DND-41 (cell line): ENCODE measurements at regions not wholly inside any gene's neighbourhood (a gene's known extent, or its start where the extent isn't known, plus 50 kb on each side); places are given as distances from the start of the nearest gene placed in this dataset.

Experiments
- ATAC-seq: fragments of 200-7000 bp; cut with Tn5 transposase; 3 replicates; pipeline ENCODE4 v1.9.1; 2021; ENCODE audit warnings: low read depth; ENCODE audit not compliant: insufficient read depth
- DNase-seq: peaks from one replicate; pipeline ENCODE4 v3.0.0-alpha.2; 2020
- H2AFZ ChIP-seq: 2 replicates; pipeline ENCODE4 v1.6.0; 2012; ENCODE audit warnings: low read depth, low read length
- H3K27ac ChIP-seq: 2 replicates; pipeline ENCODE4 v1.5.1; 2012; ENCODE audit warnings: low read length, inconsistent platforms
- H3K27me3 ChIP-seq: fragments of 200-600 bp; sonication (generic); 2 replicates; pipeline ENCODE4 v1.6.0; 2012; ENCODE audit warnings: low read length, mild to moderate bottlenecking, inconsistent platforms; ENCODE audit not compliant: insufficient read depth, poor library complexity
- H3K36me3 ChIP-seq: 2 replicates; pipeline ENCODE4 v1.5.1; 2012; ENCODE audit warnings: low read length, inconsistent platforms; ENCODE audit not compliant: insufficient read depth
- H3K4me1 ChIP-seq: 2 replicates; pipeline ENCODE4 v1.5.1; 2012; ENCODE audit warnings: mild to moderate bottlenecking, low read length; ENCODE audit not compliant: insufficient read depth
- H3K4me2 ChIP-seq: 2 replicates; pipeline ENCODE4 v1.6.0; 2012; ENCODE audit warnings: mild to moderate bottlenecking, moderate library complexity, low read length, inconsistent platforms; ENCODE audit not compliant: insufficient read depth
- H3K4me3 ChIP-seq, 2 experiments: fragments of 200-600 bp in 1 of 2; shearing (Covaris generic) in 1 of 2; 2 replicates each; pipeline ENCODE4 v1.5.1; 2012 to 2016; ENCODE audit warnings: inconsistent platforms in 2 of 2, low read length in 2 of 2, mild to moderate bottlenecking in 2 of 2, low read depth in 1 of 2, moderate library complexity in 1 of 2
- H3K79me2 ChIP-seq: 2 replicates; pipeline ENCODE4 v1.6.0; 2012; ENCODE audit warnings: low read length, inconsistent platforms; ENCODE audit not compliant: insufficient read depth
- H3K9ac ChIP-seq: 2 replicates; pipeline ENCODE4 v1.6.0; 2012; ENCODE audit warnings: low read depth, mild to moderate bottlenecking, inconsistent platforms, low read length, moderate library complexity
- H3K9me3 ChIP-seq: 2 replicates; pipeline ENCODE4 v1.5.1; 2012; ENCODE audit warnings: low read length, moderate library complexity, mild to moderate bottlenecking, inconsistent platforms; ENCODE audit not compliant: insufficient read depth, severe bottlenecking
- H4K20me1 ChIP-seq: 2 replicates; pipeline ENCODE4 v1.6.0; 2012; ENCODE audit warnings: low read length; ENCODE audit not compliant: insufficient read depth
- EZH2 ChIP-seq: IDR thresholded peaks from 3 replicates; pipeline ENCODE4 v1.6.1; 2012; ENCODE audit warnings: borderline replicate concordance, low read depth, mild to moderate bottlenecking, moderate library complexity, low read length, inconsistent platforms; ENCODE audit not compliant: severe bottlenecking
- TF ChIP-seq, protein P1 (sequence below): IDR thresholded peaks from 2 replicates; pipeline ENCODE4 v1.5.1; 2012; ENCODE audit warnings: borderline replicate concordance, low read length, moderate library complexity, mild to moderate bottlenecking; ENCODE audit not compliant: poor library complexity, severe bottlenecking; ENCODE audit errors: extremely low read depth

DNA sequence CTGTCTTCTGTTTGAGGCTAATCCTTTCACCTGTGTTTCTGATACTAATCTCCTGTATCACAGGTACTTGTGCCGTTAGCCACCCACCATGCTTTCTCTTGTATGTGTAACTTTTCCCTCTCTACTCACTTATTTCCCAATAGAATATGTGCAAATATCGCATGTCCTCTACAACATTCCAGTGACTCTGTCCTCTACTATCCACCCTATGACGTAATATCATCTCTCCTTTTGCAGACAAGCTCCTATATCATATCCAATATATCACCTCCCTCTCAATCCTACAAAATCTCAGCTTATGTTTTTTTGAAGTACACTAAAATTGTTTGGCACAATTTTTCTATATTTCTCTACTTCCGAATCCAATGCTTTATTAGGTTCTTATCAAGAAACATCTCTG lies 232.6 kb upstream of the LRFN5 start:
- H3K4me2 ChIP-seq: no peak overlapping the region
- DNase-seq (no peak), ATAC-seq (no peak)
- no peaks in the 10 kb centered on the region for H3K4me1 ChIP-seq
- H4K20me1 ChIP-seq: no peaks in the 10 kb centered on the region
- H3K9me3 ChIP-seq: no peaks in the 10 kb centered on the region
- no peak overlapping the region for H3K27ac ChIP-seq
- H3K79me2 ChIP-seq: no peaks in the 10 kb centered on the region
- H3K36me3 ChIP-seq: no peaks in the 10 kb centered on the region
- TF ChIP-seq, protein P1, sequence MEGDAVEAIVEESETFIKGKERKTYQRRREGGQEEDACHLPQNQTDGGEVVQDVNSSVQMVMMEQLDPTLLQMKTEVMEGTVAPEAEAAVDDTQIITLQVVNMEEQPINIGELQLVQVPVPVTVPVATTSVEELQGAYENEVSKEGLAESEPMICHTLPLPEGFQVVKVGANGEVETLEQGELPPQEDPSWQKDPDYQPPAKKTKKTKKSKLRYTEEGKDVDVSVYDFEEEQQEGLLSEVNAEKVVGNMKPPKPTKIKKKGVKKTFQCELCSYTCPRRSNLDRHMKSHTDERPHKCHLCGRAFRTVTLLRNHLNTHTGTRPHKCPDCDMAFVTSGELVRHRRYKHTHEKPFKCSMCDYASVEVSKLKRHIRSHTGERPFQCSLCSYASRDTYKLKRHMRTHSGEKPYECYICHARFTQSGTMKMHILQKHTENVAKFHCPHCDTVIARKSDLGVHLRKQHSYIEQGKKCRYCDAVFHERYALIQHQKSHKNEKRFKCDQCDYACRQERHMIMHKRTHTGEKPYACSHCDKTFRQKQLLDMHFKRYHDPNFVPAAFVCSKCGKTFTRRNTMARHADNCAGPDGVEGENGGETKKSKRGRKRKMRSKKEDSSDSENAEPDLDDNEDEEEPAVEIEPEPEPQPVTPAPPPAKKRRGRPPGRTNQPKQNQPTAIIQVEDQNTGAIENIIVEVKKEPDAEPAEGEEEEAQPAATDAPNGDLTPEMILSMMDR: no peak
- TF ChIP-seq EZH2: no peak
- no peak overlapping the region for H2AFZ ChIP-seq
- no peaks in the 10 kb centered on the region for H3K27me3 ChIP-seq
- H3K4me3 ChIP-seq: no peak overlapping the region
- no peak overlapping the region for H3K9ac ChIP-seq

DNA sequence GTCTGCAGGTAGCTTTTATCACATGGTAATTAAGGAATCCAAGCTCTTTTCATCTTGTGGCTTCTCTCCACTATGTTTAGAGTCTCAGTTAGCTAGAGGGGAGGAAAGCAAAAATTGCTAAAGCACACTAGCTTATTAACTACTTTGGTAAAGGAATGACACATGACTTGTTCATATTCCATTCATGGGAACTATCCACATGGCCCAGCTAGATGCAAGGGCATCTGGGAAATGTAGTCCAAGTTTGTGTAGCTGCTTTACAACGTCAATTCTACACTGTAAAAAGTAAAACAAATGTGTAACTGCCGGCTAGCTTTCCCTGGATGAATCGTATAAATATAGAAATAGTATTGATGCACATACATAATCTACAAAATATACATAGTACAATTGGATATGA lies 244.5 kb upstream of the LRFN5 start:
- H3K4me2 ChIP-seq: no peak overlapping the region
- H3K27ac ChIP-seq: no peak overlapping the region
- ATAC-seq (no peak), DNase-seq (no peak)
- no peaks in the 10 kb centered on the region for H3K4me1 ChIP-seq
- H3K79me2 ChIP-seq: no peaks in the 10 kb centered on the region
- no peaks in the 10 kb centered on the region for H3K27me3 ChIP-seq
- no peak overlapping the region for H2AFZ ChIP-seq
- H3K9me3 ChIP-seq: no peaks in the 10 kb centered on the region
- no peak overlapping the region for H3K9ac ChIP-seq
- no peaks in the 10 kb centered on the region for H3K36me3 ChIP-seq
- no peak overlapping the region for H3K4me3 ChIP-seq
- TF ChIP-seq EZH2: no peak
- TF ChIP-seq, protein P1: no peak
- no peaks in the 10 kb centered on the region for H4K20me1 ChIP-seq

DNA sequence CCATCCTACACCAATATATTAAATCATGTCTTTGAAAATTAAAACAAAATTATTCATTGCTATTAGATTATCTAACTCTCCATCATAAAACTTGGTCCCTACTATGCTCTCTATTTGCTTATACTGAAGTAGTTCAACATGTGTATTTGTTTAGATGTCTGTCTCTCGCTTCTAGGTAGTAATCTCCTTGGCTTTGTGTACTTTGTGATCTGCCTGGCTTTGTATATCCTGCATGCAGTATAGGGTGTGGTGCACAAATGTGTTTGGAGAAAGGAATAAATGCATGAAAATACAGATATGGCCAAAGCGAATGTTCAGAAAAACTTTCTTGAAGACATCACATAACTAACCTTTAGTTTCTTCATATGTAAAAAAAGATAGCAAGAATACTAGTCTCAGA lies 246.6 kb upstream of the LRFN5 start:
- Histone ChIP-seq H3K4me1 (no peaks in the 10 kb centered on the region), H4K20me1 (no peaks in the 10 kb centered on the region), H3K36me3 (no peaks in the 10 kb centered on the region), H3K79me2 (no peaks in the 10 kb centered on the region), H3K27ac (no peak overlapping the region), H3K27me3 (no peaks in the 10 kb centered on the region), H2AFZ (no peak overlapping the region), H3K4me2 (no peak overlapping the region), H3K9ac (no peak overlapping the region), H3K9me3 (no peaks in the 10 kb centered on the region), H3K4me3 (no peak overlapping the region)
- ATAC-seq: no peak
- no peak for DNase-seq
- TF ChIP-seq EZH2: no peak
- TF ChIP-seq, protein P1: no peak

DNA sequence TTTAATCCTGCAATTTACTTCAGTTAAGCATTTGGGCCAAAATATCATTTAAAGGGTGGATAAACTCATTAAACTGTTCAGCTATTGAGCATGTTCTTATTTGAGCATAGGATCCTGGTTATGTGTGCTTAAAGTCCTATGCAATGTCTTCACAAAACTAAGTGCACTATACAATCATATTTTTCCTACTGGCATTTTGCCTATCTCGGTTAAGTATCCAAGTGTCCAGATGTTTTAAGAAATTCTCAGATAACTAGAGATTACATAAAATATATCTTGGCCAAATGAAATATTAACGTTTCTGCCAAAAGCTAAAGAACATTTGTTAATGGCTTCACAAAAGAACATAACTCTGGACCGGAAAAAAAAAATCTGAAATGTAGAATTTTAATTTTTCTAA lies 250.8 kb upstream of the LRFN5 start:
- ATAC-seq (no peak), DNase-seq (no peak)
- no peak for TF ChIP-seq EZH2
- TF ChIP-seq, protein P1: no peak
- Histone ChIP-seq H3K4me1 (no peaks in the 10 kb centered on the region), H3K36me3 (no peaks in the 10 kb centered on the region), H3K9me3 (no peaks in the 10 kb centered on the region), H3K27ac (no peak overlapping the region), H3K9ac (no peak overlapping the region), H2AFZ (no peak overlapping the region), H4K20me1 (no peaks in the 10 kb centered on the region), H3K4me2 (no peak overlapping the region), H3K27me3 (no peaks in the 10 kb centered on the region), H3K79me2 (no peaks in the 10 kb centered on the region), H3K4me3 (no peak overlapping the region)
